GM23248 (cell line): ENCODE measurements at regions not wholly inside any gene's neighbourhood (a gene's known extent, or its start where the extent isn't known, plus 50 kb on each side); places are given as distances from the start of the nearest gene placed in this dataset.
A peak's percentile ranks its signal among the peaks of the same experiment; 100 is the strongest.
"Not testable (repeated sequence)": the region's sequence is repeated elsewhere in the genome, so short reads cannot be mapped to it uniquely, and the experiment has no call there.

ENCODE experiments used
- DNase-seq: peaks from one replicate; pipeline ENCODE4 v3.0.0-alpha.2; 2015
- H2AFZ ChIP-seq: fragments of 200-600 bp; sonication (generic); 2 replicates; pipeline ENCODE4 v1.6.1; 2016; ENCODE audit warnings: antibody characterized with exemption
- H3F3A ChIP-seq: fragments of 200-600 bp; sonication (generic); 2 replicates; pipeline ENCODE4 v1.6.1; 2016; ENCODE audit warnings: mild to moderate bottlenecking, antibody characterized with exemption, mixed run types; ENCODE audit not compliant: insufficient read depth
- H3K27ac ChIP-seq: fragments of 200-600 bp; sonication (generic); 2 replicates; pipeline ENCODE4 v1.5.1; 2016; ENCODE audit warnings: mild to moderate bottlenecking
- H3K27me3 ChIP-seq: fragments of 200-600 bp; sonication (generic); replicated peaks from 2 replicates; pipeline ENCODE4 v1.6.1; 2016; ENCODE audit warnings: mild to moderate bottlenecking; ENCODE audit not compliant: insufficient read depth
- H3K36me3 ChIP-seq: fragments of 200-600 bp; sonication (generic); 2 replicates; pipeline ENCODE4 v1.6.1; 2016; ENCODE audit warnings: low read depth, mild to moderate bottlenecking
- H3K4me1 ChIP-seq: fragments of 200-600 bp; sonication (generic); 2 replicates; pipeline ENCODE4 v1.6.1; 2016; ENCODE audit warnings: mild to moderate bottlenecking; ENCODE audit not compliant: insufficient read depth
- H3K4me2 ChIP-seq: fragments of 200-600 bp; sonication (generic); one replicate; pipeline ENCODE4 v1.6.1; 2016; ENCODE audit warnings: mild to moderate bottlenecking; ENCODE audit not compliant: unreplicated experiment
- H3K4me3 ChIP-seq: fragments of 200-600 bp; sonication (generic); 2 replicates; pipeline ENCODE4 v1.5.1; 2016; ENCODE audit warnings: mild to moderate bottlenecking
- H3K79me2 ChIP-seq: fragments of 200-600 bp; sonication (generic); 2 replicates; pipeline ENCODE4 v1.6.1; 2016; ENCODE audit warnings: mild to moderate bottlenecking; ENCODE audit not compliant: insufficient read depth
- H3K9ac ChIP-seq: fragments of 200-600 bp; sonication (generic); 2 replicates; pipeline ENCODE4 v1.6.1; 2016; ENCODE audit warnings: mild to moderate bottlenecking
- H3K9me2 ChIP-seq: fragments of 200-600 bp; sonication (generic); 2 replicates; pipeline ENCODE4 v1.6.1; 2016; ENCODE audit warnings: mixed run types, mild to moderate bottlenecking, moderate library complexity; ENCODE audit not compliant: insufficient read depth
- H3K9me3 ChIP-seq: fragments of 200-600 bp; sonication (generic); one replicate; pipeline ENCODE4 v1.6.1; 2017; ENCODE audit warnings: low read depth
- H4K20me1 ChIP-seq: fragments of 200-600 bp; sonication (generic); 2 replicates; pipeline ENCODE4 v1.6.0; 2016; ENCODE audit not compliant: insufficient read depth
- EZH2 ChIP-seq: fragments of 200-600 bp; sonication (generic); IDR thresholded peaks from 2 replicates; pipeline ENCODE4 v1.6.1; 2018; ENCODE audit warnings: antibody characterized with exemption, mild to moderate bottlenecking; ENCODE audit not compliant: insufficient read depth, poor library complexity, severe bottlenecking
- EZH2phosphoT487 ChIP-seq: fragments of 200-600 bp; sonication (generic); IDR thresholded peaks from 2 replicates; pipeline ENCODE4 v1.6.1; 2018; ENCODE audit warnings: antibody characterized with exemption, moderate library complexity, mild to moderate bottlenecking, low read depth; ENCODE audit not compliant: insufficient read depth
- WGBS, 2 experiments: methylation state at CpG; one replicate each; pipeline ENCODE4 v1.1.6; 2015 to 2017; ENCODE audit warnings: low lambda C conversion rate in 2 of 2, low coverage in 1 of 2; ENCODE audit errors: missing lambda C conversion rate in 2 of 2; 5-methylcytosine and 5-hydroxymethylcytosine counted together
- in situ Hi-C: fragments of 300-500 bp; cut with MboI; formaldehyde crosslinking; loops from 2 replicates; pipeline ENCODE4 v1.15.0; 2020

GRCh38 chr13:88031980-88032559 is 360.9 kb downstream of the SLITRK5 start:
- no peak for TF ChIP-seq EZH2phosphoT487
- no peak for TF ChIP-seq EZH2
- DNase-seq, result peak; percentile 47
- no peaks in the 10 kb centered on the region for H3K36me3 ChIP-seq
- H3K79me2 ChIP-seq, result no peaks in the 10 kb centered on the region
- no peak overlapping the region for H3K27ac ChIP-seq
- H3K27me3 ChIP-seq, result no peaks in the 10 kb centered on the region
- H4K20me1 ChIP-seq, result no peaks in the 10 kb centered on the region
- no peak overlapping the region for H3K4me2 ChIP-seq
- H3K9me3 ChIP-seq, result no peaks in the 10 kb centered on the region
- H3K4me3 ChIP-seq, result no peak overlapping the region
- H3K9me2 ChIP-seq, result no peaks in the 10 kb centered on the region
- H3F3A ChIP-seq, result no peaks in the 10 kb centered on the region
- no peak overlapping the region for H2AFZ ChIP-seq
- in situ Hi-C loops, result no loop called here
- H3K4me1 ChIP-seq, result no peaks in the 10 kb centered on the region
- H3K9ac ChIP-seq, result no peak overlapping the region

GRCh38 chr13:88036205-88036604 is 365.0 kb downstream of the SLITRK5 start:
- DNase-seq, H3K9me2 ChIP-seq, in situ Hi-C loops, H3K4me3 ChIP-seq, H3K27ac ChIP-seq, H3K36me3 ChIP-seq, H3K27me3 ChIP-seq, H3F3A ChIP-seq, H4K20me1 ChIP-seq, H3K79me2 ChIP-seq, H3K9me3 ChIP-seq, H3K4me2 ChIP-seq, H3K9ac ChIP-seq, H2AFZ ChIP-seq, H3K4me1 ChIP-seq: not testable (repeated sequence)
- 67 to 80% methylated on average over 8 of the region's 8 CpGs for WGBS, 2 experiments

- in situ Hi-C loops, result no loop called here
- Histone ChIP-seq H3K9me3 (no peaks in the 10 kb centered on the region), H3K4me2 (no peak overlapping the region), H3K36me3 (no peaks in the 10 kb centered on the region), H3K27me3 (no peaks in the 10 kb centered on the region), H3F3A (no peaks in the 10 kb centered on the region), H2AFZ (no peak overlapping the region), H3K27ac (no peak overlapping the region), H4K20me1 (no peaks in the 10 kb centered on the region), H3K9me2 (no peaks in the 10 kb centered on the region), H3K4me1 (no peaks in the 10 kb centered on the region), H3K4me3 (no peak overlapping the region), H3K9ac (no peak overlapping the region), H3K79me2 (no peaks in the 10 kb centered on the region)
- TF ChIP-seq EZH2phosphoT487 (no peak), EZH2 (no peak)
- WGBS, 2 experiments, result 5 to 12% methylated on average over 1 of the region's 1 CpG
- no peak for DNase-seq
Measured at GRCh38 chr13:88042489-88042888, 371.3 kb downstream of the SLITRK5 start.

- H3F3A ChIP-seq, result no peaks in the 10 kb centered on the region
- in situ Hi-C loops, result no loop called here
- H3K9me3 ChIP-seq, result no peaks in the 10 kb centered on the region
- no peak overlapping the region for H3K4me3 ChIP-seq
- no peaks in the 10 kb centered on the region for H3K27me3 ChIP-seq
- H4K20me1 ChIP-seq, result no peaks in the 10 kb centered on the region
- H3K4me1 ChIP-seq, result no peaks in the 10 kb centered on the region
- H3K36me3 ChIP-seq, result no peaks in the 10 kb centered on the region
- no peak overlapping the region for H3K27ac ChIP-seq
- H2AFZ ChIP-seq, result no peak overlapping the region
- no peaks in the 10 kb centered on the region for H3K79me2 ChIP-seq
- TF ChIP-seq EZH2, result no peak
- TF ChIP-seq EZH2phosphoT487, result no peak
- H3K9ac ChIP-seq, result no peak overlapping the region
- H3K4me2 ChIP-seq, result no peak overlapping the region
- H3K9me2 ChIP-seq, result no peaks in the 10 kb centered on the region
- no peak for DNase-seq
- WGBS, 2 experiments, result 41 to 46% methylated on average over 8 of the region's 8 CpGs
Measured at GRCh38 chr13:88051746-88052482, 380.7 kb downstream of the SLITRK5 start.

- DNase-seq, result no peak
- H3K27ac ChIP-seq, result no peak overlapping the region
- H3K9ac ChIP-seq, result no peak overlapping the region
- H3K36me3 ChIP-seq, result no peaks in the 10 kb centered on the region
- no peaks in the 10 kb centered on the region for H3K27me3 ChIP-seq
- no peak overlapping the region for H2AFZ ChIP-seq
- no peaks in the 10 kb centered on the region for H3K79me2 ChIP-seq
- no peaks in the 10 kb centered on the region for H4K20me1 ChIP-seq
- H3K4me1 ChIP-seq, result no peaks in the 10 kb centered on the region
- in situ Hi-C loops, result no loop called here
- H3K4me2 ChIP-seq, result no peak overlapping the region
- H3F3A ChIP-seq, result no peaks in the 10 kb centered on the region
- no peak overlapping the region for H3K4me3 ChIP-seq
- 24 to 44% methylated on average over 1 of the region's 1 CpG for WGBS, 2 experiments
- no peaks in the 10 kb centered on the region for H3K9me3 ChIP-seq
- TF ChIP-seq EZH2 (no peak), EZH2phosphoT487 (no peak)
- H3K9me2 ChIP-seq, result no peaks in the 10 kb centered on the region
Measured at GRCh38 chr13:88063741-88064140, 392.6 kb downstream of the SLITRK5 start.
